ENCODE measurements at regions not wholly inside any gene's neighbourhood (a gene's known extent, or its start where the extent isn't known, plus 50 kb on each side); places are given as distances from the start of the nearest gene placed in this dataset.

- no peak overlapping the region for H3K4me3 ChIP-seq (ENCODE audit: low read depth, low read length)
- no peak for TF ChIP-seq CTCF (IDR thresholded peaks at IDR 0.05; ENCODE audit: low read depth, low read length)
These were observed 134.7 kb downstream of the HLX start for GRCh38 chr1:221013691-221014660.

GRCh38 chr1:221015159-221015790 is 136.0 kb downstream of the HLX start:
- no peak for TF ChIP-seq CTCF (IDR thresholded peaks at IDR 0.05; ENCODE audit: low read depth, low read length)
- H3K4me3 ChIP-seq (ENCODE audit: low read depth, low read length), result no peak overlapping the region

GRCh38 chr1:221016751-221017150 is 137.5 kb downstream of the HLX start:
- no peak for TF ChIP-seq CTCF (IDR thresholded peaks at IDR 0.05; ENCODE audit: low read depth, low read length)
- no peak overlapping the region for H3K4me3 ChIP-seq (ENCODE audit: low read depth, low read length)

- no peak for TF ChIP-seq CTCF (IDR thresholded peaks at IDR 0.05; ENCODE audit: low read depth, low read length)
These were observed 139.2 kb downstream of the HLX start for GRCh38 chr1:221018414-221018813.

GRCh38 chr1:221022331-221022730 is 143.1 kb downstream of the HLX start:
- TF ChIP-seq CTCF (IDR thresholded peaks at IDR 0.05; ENCODE audit: low read depth, low read length), result no peak
- H3K4me3 ChIP-seq (ENCODE audit: low read depth, low read length), result no peak overlapping the region

More at GRCh38 chr1:221018414-221018813, 139.2 kb downstream of the HLX start:
- no peak overlapping the region for H3K4me3 ChIP-seq (ENCODE audit: low read depth, low read length)

GRCh38 chr1:221023482-221023881 is 144.2 kb downstream of the HLX start:
- TF ChIP-seq CTCF (IDR thresholded peaks at IDR 0.05; ENCODE audit: low read depth, low read length), result no peak
- H3K4me3 ChIP-seq (ENCODE audit: low read depth, low read length), result no peak overlapping the region

- H3K4me3 ChIP-seq (ENCODE audit: low read depth, low read length), result no peak overlapping the region
- TF ChIP-seq CTCF (IDR thresholded peaks at IDR 0.05; ENCODE audit: low read depth, low read length), result no peak
These were observed 146.3 kb downstream of the HLX start for GRCh38 chr1:221025501-221025900.
